Progenitor cell of endocrine pancreas (in vitro differentiated cells): ENCODE measurements at regions not wholly inside any gene's neighbourhood (a gene's known extent, or its start where the extent isn't known, plus 50 kb on each side); places are given as distances from the start of the nearest gene placed in this dataset.

ENCODE experiments used
- DNase-seq: peaks from one replicate; pipeline ENCODE4 v3.0.0; 2021; ENCODE audit warnings: low spot score; ENCODE audit not compliant: unreplicated experiment
- H3K27ac Mint-ChIP-seq: 2 replicates; pipeline ENCODE4 v1.8.0; 2021; ENCODE audit warnings: mild to moderate bottlenecking, moderate library complexity, mixed read lengths
- H3K27me3 Mint-ChIP-seq: 2 replicates; pipeline ENCODE4 v1.8.0; 2021; ENCODE audit warnings: mixed read lengths
- H3K36me3 Mint-ChIP-seq: 2 replicates; pipeline ENCODE4 v1.8.0; 2022; ENCODE audit warnings: mixed read lengths; ENCODE audit not compliant: insufficient read depth
- H3K4me1 Mint-ChIP-seq: 2 replicates; pipeline ENCODE4 v1.8.0; 2021; ENCODE audit warnings: low read depth, mixed read lengths
- H3K4me3 Mint-ChIP-seq: 2 replicates; pipeline ENCODE4 v1.8.0; 2021; ENCODE audit warnings: low read depth, mild to moderate bottlenecking, moderate library complexity, mixed read lengths
- H3K9me3 Mint-ChIP-seq: 2 replicates; pipeline ENCODE4 v1.8.0; 2021; ENCODE audit warnings: low read depth, mixed read lengths
- TF ChIP-seq, protein P1 (sequence below): fragments of 200-600 bp; sonication (generic); IDR thresholded peaks from one replicate; pipeline ENCODE4 v1.5.0; 2021; ENCODE audit warnings: antibody characterized with exemption, mild to moderate bottlenecking; ENCODE audit not compliant: unreplicated experiment

DNA sequence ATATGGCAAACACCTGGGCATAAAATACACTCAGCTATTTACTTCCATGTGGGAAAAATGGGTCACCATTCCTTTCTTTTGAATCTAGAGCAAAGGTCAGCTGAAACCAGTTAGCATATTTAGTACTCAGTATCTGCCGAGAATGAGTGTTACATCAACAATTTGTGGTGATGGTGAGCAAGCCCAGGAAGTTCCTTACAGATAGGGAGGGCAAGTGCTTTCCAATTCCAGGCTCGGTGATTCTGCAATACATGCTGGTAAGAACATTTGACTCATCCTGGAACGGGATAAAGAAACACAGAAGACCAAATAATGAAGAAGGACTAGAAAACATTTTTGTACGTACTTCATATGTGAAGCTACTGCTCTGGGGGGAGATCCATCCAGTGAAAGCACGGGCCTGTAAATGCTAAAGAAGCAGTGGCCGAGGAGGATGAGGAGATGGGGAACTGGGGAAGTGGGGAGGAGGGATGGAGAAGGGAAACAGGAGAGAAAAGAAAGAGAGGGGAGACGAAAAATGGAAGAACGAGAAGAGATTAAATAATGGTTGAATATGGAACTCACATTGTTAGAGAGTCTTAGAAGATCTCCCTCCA lies 251.9 kb downstream of the TTC32 start:
- TF ChIP-seq, protein P1, sequence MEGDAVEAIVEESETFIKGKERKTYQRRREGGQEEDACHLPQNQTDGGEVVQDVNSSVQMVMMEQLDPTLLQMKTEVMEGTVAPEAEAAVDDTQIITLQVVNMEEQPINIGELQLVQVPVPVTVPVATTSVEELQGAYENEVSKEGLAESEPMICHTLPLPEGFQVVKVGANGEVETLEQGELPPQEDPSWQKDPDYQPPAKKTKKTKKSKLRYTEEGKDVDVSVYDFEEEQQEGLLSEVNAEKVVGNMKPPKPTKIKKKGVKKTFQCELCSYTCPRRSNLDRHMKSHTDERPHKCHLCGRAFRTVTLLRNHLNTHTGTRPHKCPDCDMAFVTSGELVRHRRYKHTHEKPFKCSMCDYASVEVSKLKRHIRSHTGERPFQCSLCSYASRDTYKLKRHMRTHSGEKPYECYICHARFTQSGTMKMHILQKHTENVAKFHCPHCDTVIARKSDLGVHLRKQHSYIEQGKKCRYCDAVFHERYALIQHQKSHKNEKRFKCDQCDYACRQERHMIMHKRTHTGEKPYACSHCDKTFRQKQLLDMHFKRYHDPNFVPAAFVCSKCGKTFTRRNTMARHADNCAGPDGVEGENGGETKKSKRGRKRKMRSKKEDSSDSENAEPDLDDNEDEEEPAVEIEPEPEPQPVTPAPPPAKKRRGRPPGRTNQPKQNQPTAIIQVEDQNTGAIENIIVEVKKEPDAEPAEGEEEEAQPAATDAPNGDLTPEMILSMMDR, result no peak
- Mint-ChIP-seq H3K27ac (no peak overlapping the region), H3K36me3 (no peaks in the 10 kb centered on the region), H3K4me1 (peaks cover 7% of the 10 kb centered on the region), H3K27me3 (no peaks in the 10 kb centered on the region), H3K4me3 (no peak overlapping the region), H3K9me3 (no peaks in the 10 kb centered on the region)
- DNase-seq, result no peak

DNA sequence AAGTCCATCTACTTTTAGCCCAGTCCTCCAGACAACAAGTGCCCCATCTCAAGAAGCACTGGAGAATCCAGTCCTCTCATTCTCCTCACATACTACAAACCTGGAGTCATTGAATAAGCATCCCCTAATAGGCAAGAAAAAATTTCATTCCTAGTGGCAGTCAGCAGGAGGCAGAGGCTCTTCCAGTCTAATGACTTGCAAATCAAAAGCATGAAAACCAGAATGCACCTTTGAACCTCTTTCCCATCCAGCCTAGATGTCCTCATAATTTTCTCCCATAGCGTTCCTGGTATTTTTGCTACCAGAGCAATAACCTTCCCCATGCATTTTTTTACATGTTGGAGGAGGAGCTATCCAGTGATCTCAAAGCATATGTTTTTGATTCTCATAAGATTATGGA lies 252.6 kb downstream of the TTC32 start:
- Mint-ChIP-seq H3K27ac (no peak overlapping the region), H3K36me3 (no peaks in the 10 kb centered on the region), H3K9me3 (no peaks in the 10 kb centered on the region), H3K4me3 (no peak overlapping the region), H3K27me3 (no peaks in the 10 kb centered on the region), H3K4me1 (peaks cover 7% of the 10 kb centered on the region)
- DNase-seq, result no peak
- TF ChIP-seq, protein P1, result no peak

DNA sequence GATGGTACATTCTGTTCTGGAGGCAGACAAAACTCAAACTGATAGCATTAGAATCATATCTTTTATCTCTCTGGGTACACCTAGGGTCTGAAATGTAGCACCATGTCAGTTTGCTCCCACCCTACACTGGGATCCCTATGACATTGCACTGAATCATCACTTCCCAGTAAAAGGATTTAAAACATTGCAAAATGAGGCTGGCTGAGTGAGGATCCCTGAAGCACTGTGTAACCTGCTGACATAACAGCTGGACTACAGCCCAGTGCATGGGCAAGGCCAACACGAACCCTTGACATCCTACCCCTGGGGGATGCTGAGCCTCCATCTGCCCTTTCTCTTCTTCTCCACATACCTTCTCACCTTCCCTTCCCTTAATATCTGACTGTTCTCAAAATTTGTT lies 253.2 kb downstream of the TTC32 start:
- no peak for DNase-seq
- Mint-ChIP-seq H3K9me3 (no peaks in the 10 kb centered on the region), H3K27ac (no peak overlapping the region), H3K4me1 (peaks cover 7% of the 10 kb centered on the region), H3K36me3 (no peaks in the 10 kb centered on the region), H3K4me3 (no peak overlapping the region), H3K27me3 (no peaks in the 10 kb centered on the region)
- TF ChIP-seq, protein P1, result no peak

DNA sequence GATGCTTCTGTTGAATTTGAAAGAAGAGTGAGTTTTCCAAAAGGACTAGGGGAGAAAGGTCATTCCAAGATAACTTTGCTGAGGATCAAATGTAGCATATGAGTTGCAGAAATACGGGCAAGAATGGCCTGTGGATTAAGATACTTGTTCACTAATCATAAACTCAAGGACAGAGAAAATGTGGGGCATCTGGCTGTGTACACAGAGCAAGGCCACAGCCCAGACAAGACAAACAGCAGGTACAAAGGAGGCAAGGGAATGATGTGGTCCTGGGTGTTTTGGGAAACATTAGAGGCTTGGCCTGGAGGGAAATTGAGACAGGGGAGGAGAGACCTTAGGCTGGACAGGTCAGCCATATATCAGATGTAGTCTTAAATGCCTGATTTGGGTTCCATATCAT lies 254.8 kb downstream of the TTC32 start:
- TF ChIP-seq, protein P1, result no peak
- peaks cover 7% of the 10 kb centered on the region for H3K4me1 Mint-ChIP-seq
- no peaks in the 10 kb centered on the region for H3K36me3 Mint-ChIP-seq
- no peak overlapping the region for H3K27ac Mint-ChIP-seq
- H3K9me3 Mint-ChIP-seq, result no peaks in the 10 kb centered on the region
- no peaks in the 10 kb centered on the region for H3K27me3 Mint-ChIP-seq
- H3K4me3 Mint-ChIP-seq, result no peak overlapping the region
- DNase-seq, result no peak

DNA sequence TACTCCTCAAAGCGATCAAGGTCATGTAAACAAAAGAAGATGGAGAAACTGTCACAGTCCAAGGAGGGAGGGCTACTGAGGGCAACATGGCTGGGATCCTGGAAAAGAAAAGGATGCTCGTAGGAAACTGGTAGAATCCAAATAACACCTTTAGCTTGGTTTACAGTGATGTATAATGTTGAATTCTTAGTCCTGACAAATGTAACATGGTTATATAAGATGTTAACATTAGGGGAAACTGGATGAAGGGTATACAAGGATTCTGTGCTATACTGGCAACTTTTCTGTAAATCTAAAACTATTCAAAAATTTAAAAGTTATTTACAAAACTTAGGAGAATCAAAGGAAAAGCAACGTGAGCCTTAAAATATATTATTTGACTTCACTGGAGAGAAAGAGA lies 257.0 kb downstream of the TTC32 start:
- Mint-ChIP-seq H3K4me3 (no peak overlapping the region), H3K9me3 (no peaks in the 10 kb centered on the region), H3K4me1 (peaks cover 7% of the 10 kb centered on the region), H3K36me3 (no peaks in the 10 kb centered on the region), H3K27me3 (no peaks in the 10 kb centered on the region), H3K27ac (no peak overlapping the region)
- TF ChIP-seq, protein P1, result no peak
- no peak for DNase-seq
